CD14-positive monocyte (primary cell): ENCODE measurements at regions not wholly inside any gene's neighbourhood (a gene's known extent, or its start where the extent isn't known, plus 50 kb on each side); places are given as distances from the start of the nearest gene placed in this dataset.

ENCODE experiments used
- DNase-seq, 3 donors: peaks; one replicate each; pipeline ENCODE4 v3.0.0-alpha.2; 2011 to 2022
- H2AFZ ChIP-seq: 2 replicates; pipeline ENCODE4 v1.6.0; 2012; ENCODE audit warnings: mild to moderate bottlenecking, low read depth, low read length, inconsistent platforms; ENCODE audit not compliant: insufficient read depth, poor library complexity, severe bottlenecking
- H3K27ac ChIP-seq, 2 donors: 1 replicate in 1 of 2; 2 replicates in 1 of 2; pipeline ENCODE4 v1.5.1; 2012 to 2013; ENCODE audit warnings: low read length in 2 of 2, control low read depth in 1 of 2, inconsistent platforms in 1 of 2, low read depth in 1 of 2, mild to moderate bottlenecking in 1 of 2
- H3K27me3 ChIP-seq, 2 donors: one replicate each; pipeline versions ENCODE4 v1.6.0 to v1.6.1; 2011 to 2013; ENCODE audit warnings: low read length in 2 of 2; ENCODE audit not compliant: control insufficient read depth in 2 of 2, insufficient read depth in 2 of 2
- H3K36me3 ChIP-seq, 2 donors: replicated peaks in 1 of 2; 1 replicate in 1 of 2; 2 replicates in 1 of 2; pipeline versions ENCODE4 v1.5.1 to v1.6.1; 2012 to 2013; ENCODE audit warnings: low read length in 2 of 2, control low read depth in 1 of 2, inconsistent platforms in 1 of 2, mild to moderate bottlenecking in 1 of 2; ENCODE audit not compliant: insufficient read depth in 2 of 2, control insufficient read depth in 1 of 2
- H3K4me1 ChIP-seq, 2 donors: 1 replicate in 1 of 2; 2 replicates in 1 of 2; pipeline versions ENCODE4 v1.5.1 to v1.6.1; 2012 to 2013; ENCODE audit warnings: low read length in 2 of 2, control low read depth in 1 of 2, inconsistent platforms in 1 of 2, mild to moderate bottlenecking in 1 of 2, moderate library complexity in 1 of 2; ENCODE audit not compliant: insufficient read depth in 2 of 2, control insufficient read depth in 1 of 2
- H3K4me2 ChIP-seq: replicated peaks from 2 replicates; pipeline ENCODE3; 2012; ENCODE audit warnings: low read length, moderate library complexity, mild to moderate bottlenecking; ENCODE audit not compliant: poor library complexity, severe bottlenecking; ENCODE audit errors: extremely low read depth
- H3K4me3 ChIP-seq, 3 experiments: fragments of 200-600 bp in 1 of 3; sonication (generic) in 1 of 3; replicated peaks in 1 of 3; 1 replicate in 2 of 3; 2 replicates in 1 of 3; pipeline ENCODE4 v1.5.1; 2011 to 2013; ENCODE audit warnings: low read length in 3 of 3, mild to moderate bottlenecking in 3 of 3, control low read depth in 2 of 3, low read depth in 2 of 3, inconsistent platforms in 1 of 3, moderate library complexity in 1 of 3
- H3K79me2 ChIP-seq: 2 replicates; pipeline ENCODE4 v1.6.0; 2012; ENCODE audit warnings: mild to moderate bottlenecking, control low read depth, inconsistent platforms, low read length, moderate library complexity; ENCODE audit not compliant: insufficient read depth
- H3K9ac ChIP-seq: 2 replicates; pipeline ENCODE4 v1.6.0; 2017; ENCODE audit warnings: low read length, mild to moderate bottlenecking; ENCODE audit not compliant: insufficient read depth, poor library complexity, severe bottlenecking
- H3K9me3 ChIP-seq, 2 donors: replicated peaks in 1 of 2; 1 replicate in 1 of 2; 2 replicates in 1 of 2; pipeline versions ENCODE4 v1.5.1 to v1.6.1; 2012 to 2013; ENCODE audit warnings: low read length in 2 of 2, control low read depth in 1 of 2; ENCODE audit not compliant: control insufficient read depth in 1 of 2, insufficient read depth in 1 of 2
- H4K20me1 ChIP-seq: 2 replicates; pipeline ENCODE4 v1.6.0; 2012; ENCODE audit warnings: mild to moderate bottlenecking, low read length, control low read depth, moderate library complexity; ENCODE audit not compliant: insufficient read depth
- H3K27ac Mint-ChIP-seq, 7 donors: one replicate each; pipeline ENCODE4 v1.8.0; 2020; ENCODE audit warnings: mild to moderate bottlenecking in 7 of 7, mixed read lengths in 7 of 7, moderate library complexity in 6 of 7, inconsistent platforms in 2 of 7
- H3K27me3 Mint-ChIP-seq, 3 donors: one replicate each; pipeline ENCODE4 v1.8.0; 2021 to 2022; ENCODE audit warnings: low read depth in 3 of 3, mild to moderate bottlenecking in 3 of 3, mixed read lengths in 3 of 3, moderate library complexity in 3 of 3, inconsistent platforms in 1 of 3
- H3K36me3 Mint-ChIP-seq, 2 donors: one replicate each; pipeline ENCODE4 v1.8.0; 2020; ENCODE audit warnings: mixed read lengths in 2 of 2, inconsistent platforms in 1 of 2, mild to moderate bottlenecking in 1 of 2
- H3K4me1 Mint-ChIP-seq: one replicate; pipeline ENCODE4 v1.8.0; 2020; ENCODE audit warnings: mild to moderate bottlenecking, mixed read lengths
- H3K4me3 Mint-ChIP-seq, 2 donors: one replicate each; pipeline ENCODE4 v1.8.0; 2020; ENCODE audit warnings: mild to moderate bottlenecking in 2 of 2, mixed read lengths in 2 of 2, moderate library complexity in 1 of 2
- H3K9me3 Mint-ChIP-seq, 7 donors: one replicate each; pipeline ENCODE4 v1.8.0; 2020 to 2022; ENCODE audit warnings: mixed read lengths in 7 of 7, mild to moderate bottlenecking in 6 of 7, moderate library complexity in 6 of 7, inconsistent platforms in 2 of 7
- CTCF ChIP-seq: fragments of 200-600 bp; IDR thresholded peaks from one replicate; pipeline ENCODE4 v1.8.0; 2022; ENCODE audit warnings: antibody characterized with exemption, mild to moderate bottlenecking
- WGBS: methylation state at CpG from one replicate; pipeline ENCODE4 v1.1.5; 2013; ENCODE audit warnings: missing lambda C conversion rate; ENCODE audit not compliant: insufficient coverage; 5-methylcytosine and 5-hydroxymethylcytosine counted together
- intact Hi-C, 2 donors: fragments of 100-400 bp; cut with micrococcal nuclease; formaldehyde crosslinking; loops; one replicate each; pipeline versions ENCODE4 v1.15.0 to v1.15.1; 2023

GRCh38 chr11:10632483-10632882 is 61.1 kb downstream of the IRAG1 start:
- Histone ChIP-seq H3K9ac (no peak overlapping the region), H3K27me3 (no peaks in the 10 kb centered on the region), H3K9me3 (no peaks in the 10 kb centered on the region), H3K27ac (no peak overlapping the region), H3K79me2 (no peaks in the 10 kb centered on the region), H3K4me3 (no peak overlapping the region), H4K20me1 (no peaks in the 10 kb centered on the region), H3K4me2 (no peak overlapping the region), H2AFZ (no peak overlapping the region), H3K4me1 (peaks cover 5 to 6% of the 10 kb centered on the region in 2 donors), H3K36me3 (no peaks in the 10 kb centered on the region)
- intact Hi-C loops = loop anchor here in 1 of 2 donors (5.0 kb wide), 1 partner anchor 430 kb away; no protein-coding TSS in a partner anchor
- H3K27ac Mint-ChIP-seq = no peak overlapping the region
- peaks cover 1% of the 10 kb centered on the region in 3 donors for H3K27me3 Mint-ChIP-seq
- H3K4me1 Mint-ChIP-seq = peaks cover 14% of the 10 kb centered on the region
- peaks cover 0 to 3% (median 0%) of the 10 kb centered on the region in 7 donors for H3K9me3 Mint-ChIP-seq
- no peak overlapping the region for H3K4me3 Mint-ChIP-seq
- no peaks in the 10 kb centered on the region for H3K36me3 Mint-ChIP-seq
- 96% methylated on average over 2 of the region's 5 CpGs for whole genome bisulfite sequencing
- no peak for TF ChIP-seq CTCF
- no peak for DNase-seq

GRCh38 chr11:10631761-10632160 is 61.8 kb downstream of the IRAG1 start:
- no peak for DNase-seq
- Mint-ChIP-seq H3K36me3 (no peaks in the 10 kb centered on the region), H3K4me3 (no peak overlapping the region), H3K27ac (peak overlapping the region in 1 of 7 donors; percentile 12), H3K27me3 (peaks cover 1% of the 10 kb centered on the region in 3 donors), H3K4me1 (peaks cover 8% of the 10 kb centered on the region), H3K9me3 (peaks cover 0 to 3% (median 0%) of the 10 kb centered on the region in 7 donors)
- intact Hi-C loops = loop anchor here in 1 of 2 donors (5.0 kb wide), 1 partner anchor 429 kb away; no protein-coding TSS in a partner anchor
- Histone ChIP-seq H3K79me2 (no peaks in the 10 kb centered on the region), H2AFZ (no peak overlapping the region), H3K9ac (no peak overlapping the region), H3K36me3 (no peaks in the 10 kb centered on the region), H3K4me2 (no peak overlapping the region), H3K27me3 (no peaks in the 10 kb centered on the region), H3K4me3 (no peak overlapping the region), H3K9me3 (no peaks in the 10 kb centered on the region), H4K20me1 (no peaks in the 10 kb centered on the region), H3K4me1 (no peaks in the 10 kb centered on the region), H3K27ac (no peak overlapping the region)
- TF ChIP-seq CTCF = no peak
- 100% methylated on average over 2 of the region's 5 CpGs for WGBS
